WERI-Rb-1 (cell line): ENCODE measurements at regions not wholly inside any gene's neighbourhood (a gene's known extent, or its start where the extent isn't known, plus 50 kb on each side); places are given as distances from the start of the nearest gene placed in this dataset.
"Not testable (repeated sequence)": the region's sequence is repeated elsewhere in the genome, so short reads cannot be mapped to it uniquely, and the experiment has no call there.

Experiments
- DNase-seq: peaks from one replicate; pipeline ENCODE4 v3.0.0-alpha.2; 2020
- H3K27ac ChIP-seq: fragments of 250-450 bp; sonication (Bioruptor Pico); 2 replicates; pipeline ENCODE4 v1.5.1; 2020; ENCODE audit warnings: mild to moderate bottlenecking, moderate library complexity
- H3K27me3 ChIP-seq: fragments of 250-450 bp; sonication (Bioruptor Pico); 2 replicates; pipeline ENCODE4 v1.5.1; 2021; ENCODE audit warnings: mild to moderate bottlenecking, low read depth, moderate library complexity; ENCODE audit not compliant: insufficient read depth, severe bottlenecking
- H3K36me3 ChIP-seq: fragments of 250-450 bp; sonication (Bioruptor Pico); 2 replicates; pipeline ENCODE4 v1.5.1; 2020; ENCODE audit warnings: mild to moderate bottlenecking, moderate library complexity
- H3K4me3 ChIP-seq: 2 replicates; pipeline ENCODE4 v1.5.1; 2011; ENCODE audit warnings: low read depth, mild to moderate bottlenecking, control low read depth, low read length
- H3K9me3 ChIP-seq: fragments of 250-450 bp; sonication (Bioruptor Pico); 2 replicates; pipeline ENCODE4 v1.5.1; 2021; ENCODE audit warnings: mild to moderate bottlenecking, moderate library complexity; ENCODE audit not compliant: severe bottlenecking
- CTCF ChIP-seq: IDR thresholded peaks from 2 replicates; pipeline ENCODE4 v1.5.1; 2011; ENCODE audit warnings: low read depth, mild to moderate bottlenecking, control low read depth, inconsistent platforms, low read length

- no peak for TF ChIP-seq CTCF
- Histone ChIP-seq H3K27ac (no peak overlapping the region), H3K4me3 (no peak overlapping the region), H3K36me3 (no peaks in the 10 kb centered on the region), H3K9me3 (no peaks in the 10 kb centered on the region), H3K27me3 (no peaks in the 10 kb centered on the region)
- no peak for DNase-seq
These were observed 302.8 kb upstream of the MDFIC2 start for GRCh38 chr3:70615286-70615685.

- Histone ChIP-seq H3K36me3 (no peaks in the 10 kb centered on the region), H3K4me3 (no peak overlapping the region), H3K27ac (no peak overlapping the region), H3K9me3 (no peaks in the 10 kb centered on the region), H3K27me3 (no peaks in the 10 kb centered on the region)
- TF ChIP-seq CTCF, result no peak
- DNase-seq, result no peak
These were observed 301.7 kb upstream of the MDFIC2 start for GRCh38 chr3:70614111-70614510.

- no peak for TF ChIP-seq CTCF
These were observed 300.5 kb upstream of the MDFIC2 start for GRCh38 chr3:70612920-70613319.

GRCh38 chr3:70611667-70612277 is 299.3 kb upstream of the MDFIC2 start:
- DNase-seq, H3K4me3 ChIP-seq, H3K36me3 ChIP-seq, H3K27me3 ChIP-seq, H3K27ac ChIP-seq, H3K9me3 ChIP-seq: not testable (repeated sequence)

More at GRCh38 chr3:70612920-70613319, 300.5 kb upstream of the MDFIC2 start:
- no peaks in the 10 kb centered on the region for H3K36me3 ChIP-seq
- H3K27ac ChIP-seq, result no peak overlapping the region
- DNase-seq, result no peak
- H3K9me3 ChIP-seq, result no peaks in the 10 kb centered on the region
- no peaks in the 10 kb centered on the region for H3K27me3 ChIP-seq
- no peak overlapping the region for H3K4me3 ChIP-seq

- Histone ChIP-seq H3K4me3 (no peak overlapping the region), H3K9me3 (no peaks in the 10 kb centered on the region), H3K27ac (no peak overlapping the region), H3K36me3 (no peaks in the 10 kb centered on the region), H3K27me3 (no peaks in the 10 kb centered on the region)
- no peak for DNase-seq
- no peak for TF ChIP-seq CTCF
These were observed 296.0 kb upstream of the MDFIC2 start for GRCh38 chr3:70608434-70608833.

- H3K27ac ChIP-seq, result no peak overlapping the region
- no peaks in the 10 kb centered on the region for H3K36me3 ChIP-seq
- no peaks in the 10 kb centered on the region for H3K9me3 ChIP-seq
- H3K27me3 ChIP-seq, result no peaks in the 10 kb centered on the region
- no peak for DNase-seq
- no peak overlapping the region for H3K4me3 ChIP-seq
- TF ChIP-seq CTCF, result no peak
These were observed 295.0 kb upstream of the MDFIC2 start for GRCh38 chr3:70607469-70607868.
